ENCODE measurements at regions not wholly inside any gene's neighbourhood (a gene's known extent, or its start where the extent isn't known, plus 50 kb on each side); places are given as distances from the start of the nearest gene placed in this dataset.
"Not testable (repeated sequence)": the region's sequence is repeated elsewhere in the genome, so short reads cannot be mapped to it uniquely, and the experiment has no call there.

- no peak for DNase-seq (ENCODE audit: low spot score)
These were observed 181.9 kb upstream of the HMHB1 start for GRCh38 chr5:143629871-143630659.

- DNase-seq (ENCODE audit: low spot score): not testable (repeated sequence)
These were observed 186.9 kb upstream of the HMHB1 start for GRCh38 chr5:143625048-143625447.

- no peak for DNase-seq (ENCODE audit: low spot score)
These were observed 187.5 kb upstream of the HMHB1 start for GRCh38 chr5:143624465-143624864.

GRCh38 chr5:143619040-143619439 lies 192.9 kb upstream of the HMHB1 start:
- no peak for DNase-seq (ENCODE audit: low spot score)

GRCh38 chr5:143618141-143618540 lies 193.8 kb upstream of the HMHB1 start:
- DNase-seq (ENCODE audit: low spot score): no peak

GRCh38 chr5:143614831-143615230 lies 197.1 kb upstream of the HMHB1 start:
- no peak for DNase-seq (ENCODE audit: low spot score)

- no peak for DNase-seq (ENCODE audit: low spot score)
These were observed 198.6 kb upstream of the HMHB1 start for GRCh38 chr5:143613329-143613728.

GRCh38 chr5:143610946-143611345 lies 201.0 kb upstream of the HMHB1 start:
- DNase-seq (ENCODE audit: low spot score): no peak

- DNase-seq (ENCODE audit: low spot score): no peak
These were observed 202.7 kb upstream of the NR3C1 start for GRCh38 chr5:143606043-143606752.

GRCh38 chr5:143605403-143606005 lies 202.0 kb upstream of the NR3C1 start:
- peak; percentile 58 for DNase-seq (ENCODE audit: low spot score)

- no peak for DNase-seq (ENCODE audit: low spot score)
These were observed 198.4 kb upstream of the NR3C1 start for GRCh38 chr5:143601917-143602333.

- no peak for DNase-seq (ENCODE audit: low spot score)
These were observed 197.9 kb upstream of the NR3C1 start for GRCh38 chr5:143601357-143601756.

GRCh38 chr5:143600396-143601075 lies 197.1 kb upstream of the NR3C1 start:
- no peak for DNase-seq (ENCODE audit: low spot score)

GRCh38 chr5:143599474-143599873 lies 196.0 kb upstream of the NR3C1 start:
- DNase-seq (ENCODE audit: low spot score): no peak

- no peak for DNase-seq (ENCODE audit: low spot score)
These were observed 193.3 kb upstream of the NR3C1 start for GRCh38 chr5:143596824-143597223.

GRCh38 chr5:143594902-143595818 lies 191.7 kb upstream of the NR3C1 start:
- no peak for DNase-seq (ENCODE audit: low spot score)

- DNase-seq (ENCODE audit: low spot score): peak; percentile 52
These were observed 190.2 kb upstream of the NR3C1 start for GRCh38 chr5:143593723-143594122.

- DNase-seq (ENCODE audit: low spot score): peak; percentile 86
These were observed 189.2 kb upstream of the NR3C1 start for GRCh38 chr5:143592648-143593047.

- DNase-seq (ENCODE audit: low spot score): no peak
These were observed 185.6 kb upstream of the NR3C1 start for GRCh38 chr5:143588933-143589662.

- not testable (repeated sequence) for DNase-seq (ENCODE audit: low spot score)
These were observed 184.6 kb upstream of the NR3C1 start for GRCh38 chr5:143588121-143588520.
